GM19240 (cell line): ENCODE measurements at regions not wholly inside any gene's neighbourhood (a gene's known extent, or its start where the extent isn't known, plus 50 kb on each side); places are given as distances from the start of the nearest gene placed in this dataset.

Experiments
- DNase-seq: peaks from one replicate; pipeline ENCODE4 v3.0.0; 2011; ENCODE audit warnings: low spot score; ENCODE audit not compliant: insufficient read length

DNA sequence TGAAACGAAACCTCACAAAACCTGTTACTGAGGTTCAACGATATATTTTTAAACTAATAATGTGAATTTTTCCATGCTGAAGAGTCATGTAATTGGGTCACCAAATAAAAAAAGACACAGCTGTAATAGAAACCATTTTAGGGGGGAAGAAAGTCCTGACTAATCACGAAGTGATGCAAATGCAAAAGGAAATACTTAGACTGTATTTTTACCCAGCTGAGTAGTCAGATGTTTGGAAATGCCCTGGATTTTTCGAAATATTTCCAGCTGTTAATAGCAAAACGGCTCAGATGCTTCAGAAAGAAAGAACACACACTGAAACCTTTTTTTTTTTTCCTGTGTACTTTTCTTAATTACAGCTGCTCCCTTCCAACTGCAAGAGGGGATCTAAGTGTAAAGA, 210.3 kb downstream of the SETD4 start:
- DNase-seq = no peak

- no peak for DNase-seq
Measured at GRCh38 chr21:35849144-35849543, 211.2 kb downstream of the SETD4 start.

GRCh38 chr21:35843911-35844667, 216.2 kb downstream of the SETD4 start:
- no peak for DNase-seq

GRCh38 chr21:35840949-35841348, 219.4 kb downstream of the SETD4 start:
- DNase-seq = no peak

DNA sequence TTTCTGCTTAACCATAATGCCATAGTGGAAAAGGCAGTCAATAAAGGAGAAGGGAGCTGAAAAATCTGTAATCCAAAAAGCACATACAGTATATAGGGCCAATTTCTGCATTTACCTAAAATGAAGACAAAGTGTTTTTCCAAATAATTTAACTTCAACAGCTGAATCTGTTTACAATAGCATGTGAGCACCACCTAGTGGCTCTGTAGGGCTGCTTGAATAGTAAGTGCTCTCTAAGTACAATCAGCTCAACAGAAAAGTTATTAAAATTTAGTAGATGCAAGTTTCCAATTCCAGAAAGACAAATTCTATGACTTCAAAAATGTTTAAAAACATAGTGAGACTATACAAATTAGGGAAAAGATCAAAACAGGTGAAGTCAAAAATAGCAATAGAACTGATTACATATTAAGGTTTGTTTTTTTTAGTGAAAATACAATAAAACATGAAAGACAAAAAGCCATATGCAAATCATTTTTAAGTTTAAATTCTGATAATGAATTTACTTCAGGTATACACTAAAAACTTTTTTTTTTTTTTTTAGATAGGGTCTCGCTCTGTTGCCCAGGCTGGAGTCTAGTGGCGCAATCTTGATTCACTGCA, 220.0 kb downstream of the SETD4 start:
- DNase-seq = no peak

DNA sequence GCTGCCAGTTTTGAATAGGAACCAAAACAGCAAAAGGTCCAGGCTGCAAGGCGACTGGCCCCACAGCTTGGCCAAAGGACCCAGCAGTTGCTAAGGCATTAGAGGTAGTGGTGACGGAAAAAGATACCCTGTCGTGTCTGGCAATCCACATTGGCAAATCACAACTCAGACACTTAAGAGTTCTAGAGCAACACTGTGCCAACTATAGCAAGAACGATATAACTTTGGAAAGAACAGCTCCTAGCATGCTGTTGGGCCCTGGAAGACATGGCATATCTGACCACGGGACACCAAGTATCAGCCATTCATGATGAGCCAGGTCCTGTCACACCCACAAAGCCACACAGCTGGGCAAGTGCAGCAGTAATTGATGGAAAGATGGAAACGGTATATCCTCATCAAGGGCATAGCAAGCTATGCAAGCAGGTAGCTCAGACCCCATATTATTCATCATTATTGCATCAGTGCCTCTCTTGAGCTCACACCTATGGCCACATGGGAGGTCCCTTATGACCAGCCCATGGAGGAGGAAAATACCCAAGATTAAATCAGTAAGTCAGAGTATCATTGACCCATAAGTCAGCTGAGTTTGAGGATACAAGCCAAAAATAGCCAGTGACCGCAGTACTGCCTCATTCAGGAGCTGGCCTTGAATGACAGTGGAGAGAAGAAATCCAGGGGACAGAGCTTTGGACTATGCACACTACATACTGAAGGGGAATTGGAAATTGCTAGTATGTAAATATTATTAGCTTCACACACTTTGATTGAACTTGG, 221.2 kb downstream of the SETD4 start:
- DNase-seq = no peak

DNA sequence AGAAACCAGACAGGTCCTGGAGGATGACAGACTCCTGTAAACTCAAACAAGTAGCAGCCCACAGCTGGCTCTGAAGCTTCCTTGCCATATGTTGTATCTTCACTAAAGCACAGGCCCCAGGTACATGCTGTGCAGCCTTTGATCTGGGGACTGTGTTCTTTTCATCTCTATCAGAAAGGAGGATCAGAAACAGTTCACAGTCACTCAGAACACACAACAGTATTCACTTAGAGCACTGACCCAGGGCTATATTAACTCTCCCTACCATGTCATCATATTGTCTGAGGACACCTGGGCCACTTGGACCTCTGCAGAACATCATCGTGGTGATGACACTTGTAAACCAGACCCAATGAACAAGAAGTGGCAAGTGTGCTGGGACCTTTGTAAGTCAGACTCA, 222.0 kb downstream of the SETD4 start:
- DNase-seq = no peak

GRCh38 chr21:35833991-35834390, 226.3 kb downstream of the SETD4 start:
- no peak for DNase-seq

- DNase-seq = no peak
Measured at GRCh38 chr21:35833388-35833787, 226.9 kb downstream of the SETD4 start.

- no peak for DNase-seq
Measured at GRCh38 chr21:35831230-35831629, 229.1 kb downstream of the SETD4 start.

DNA sequence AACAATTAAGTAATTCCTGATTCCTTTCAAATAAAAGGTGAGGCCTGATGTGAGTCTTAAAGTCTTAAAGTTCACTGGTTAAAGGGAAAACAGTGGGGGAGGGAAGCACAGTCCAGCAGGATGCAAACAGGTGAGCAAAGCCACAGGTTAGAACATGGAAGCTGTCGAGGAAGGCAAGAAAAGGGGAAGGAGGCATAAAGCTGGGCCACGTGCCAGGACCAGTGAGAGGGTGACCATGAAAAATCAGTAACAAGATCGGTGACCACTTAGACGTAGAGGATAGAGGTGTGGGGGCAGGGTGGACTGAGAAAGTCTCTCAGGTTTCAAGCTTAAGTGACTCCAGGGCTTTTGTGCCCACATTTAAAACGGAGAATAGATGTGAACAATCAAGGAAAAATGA, 231.3 kb downstream of the SETD4 start:
- DNase-seq = no peak

DNA sequence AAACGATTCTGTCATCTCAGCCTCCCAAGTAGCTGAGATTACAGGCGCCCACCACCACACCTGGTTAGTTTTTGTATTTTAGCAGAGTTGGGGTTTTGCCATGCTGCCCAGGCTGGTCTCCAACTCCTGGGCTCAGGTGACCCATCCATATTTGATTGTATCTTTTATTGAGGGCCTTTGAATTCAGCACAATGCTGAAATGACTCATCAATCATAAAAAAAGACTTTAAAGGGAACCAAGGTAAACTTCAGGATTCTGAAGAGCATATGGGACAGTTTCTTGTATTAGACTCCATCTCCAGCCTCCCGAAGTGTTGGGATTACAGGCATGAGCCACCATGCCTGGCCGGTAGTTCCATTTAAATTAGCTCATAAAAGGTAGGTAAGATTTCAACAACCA, 232.2 kb downstream of the SETD4 start:
- DNase-seq = no peak

- no peak for DNase-seq
Measured at GRCh38 chr21:35827004-35827403, 233.3 kb downstream of the SETD4 start.

DNA sequence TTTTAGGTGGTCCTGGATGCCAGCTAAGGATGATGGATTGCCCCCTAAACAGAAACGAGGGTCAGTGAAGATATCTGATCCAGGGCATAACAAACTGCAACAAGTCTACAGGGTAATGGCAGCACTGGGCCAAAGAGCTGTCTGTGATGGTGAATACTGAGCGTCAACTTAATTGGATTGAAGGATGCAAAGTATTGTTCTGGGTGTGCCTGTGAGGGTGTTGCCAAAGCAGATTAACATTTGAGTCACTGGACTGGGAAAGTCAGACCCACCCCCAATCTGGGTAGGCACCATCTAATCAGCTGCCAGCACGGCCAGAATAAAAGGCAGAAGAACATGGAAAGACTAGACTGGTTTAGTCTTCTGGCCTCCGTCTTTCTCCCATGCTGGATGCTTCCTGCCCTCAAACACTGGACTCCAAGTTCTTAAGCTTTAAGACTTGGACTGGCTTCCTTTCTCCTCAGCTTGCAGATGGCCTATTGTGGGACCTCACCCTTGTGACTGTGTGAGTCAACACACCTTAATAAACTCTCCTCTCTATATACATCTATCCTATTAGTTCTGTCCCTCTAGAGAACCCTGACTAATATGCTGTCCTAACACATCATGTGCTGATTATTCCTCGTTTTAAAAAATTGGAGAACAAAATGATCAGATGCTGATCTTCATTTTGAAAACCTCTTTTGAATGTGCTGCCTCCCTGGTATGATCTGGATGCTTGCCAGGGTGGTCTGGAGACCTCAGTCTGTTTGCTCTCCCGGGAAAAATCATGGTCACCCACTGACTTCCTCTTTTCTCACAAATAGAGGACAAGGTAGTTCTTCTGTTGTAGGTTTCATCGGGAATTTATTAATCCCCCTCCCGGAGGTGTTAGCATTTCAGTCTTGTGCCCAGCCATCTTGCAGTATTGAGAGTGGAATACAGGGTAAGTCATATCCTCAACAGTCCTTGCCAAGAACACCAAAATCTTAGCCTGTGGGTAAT, 234.7 kb downstream of the SETD4 start:
- no peak for DNase-seq

DNA sequence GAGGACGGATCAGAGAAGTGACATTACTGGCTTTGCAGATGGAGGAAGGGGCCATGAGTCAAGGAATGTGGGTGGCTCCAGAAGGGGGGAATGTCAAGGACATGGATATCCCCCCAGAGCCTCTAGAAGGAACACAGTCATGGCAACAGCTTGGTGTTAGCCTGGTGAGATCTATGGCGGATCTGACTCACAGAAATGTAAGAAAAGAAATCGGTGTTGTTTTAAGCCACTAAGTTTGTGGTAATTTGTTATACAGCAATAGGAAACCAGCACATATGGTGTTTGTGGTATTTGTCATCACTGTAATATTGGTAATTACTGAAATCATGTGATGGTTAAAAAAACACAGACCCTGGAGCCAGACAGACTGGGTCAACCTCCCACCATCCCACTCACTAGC, 236.2 kb downstream of the SETD4 start:
- DNase-seq = no peak

DNA sequence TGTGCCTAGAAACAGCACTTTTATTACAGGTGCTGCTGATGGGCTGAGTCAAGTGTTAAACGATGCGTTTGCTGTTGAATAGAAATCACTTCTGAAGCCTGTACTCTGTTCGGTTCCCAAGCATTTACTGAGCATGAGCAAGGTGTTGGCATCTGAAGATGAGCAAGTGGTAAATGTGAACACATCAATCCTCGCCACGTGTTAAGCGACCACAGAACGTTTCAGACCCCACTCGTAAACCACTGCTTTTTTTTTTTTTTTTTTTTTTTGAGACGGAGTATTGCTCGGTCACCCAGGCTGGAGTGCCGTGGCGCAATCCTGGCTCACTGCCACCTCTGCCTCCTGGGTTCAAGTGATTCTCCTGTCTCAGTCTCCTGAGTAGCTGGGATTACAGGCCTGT, 241.2 kb downstream of the SETD4 start:
- DNase-seq = no peak

DNA sequence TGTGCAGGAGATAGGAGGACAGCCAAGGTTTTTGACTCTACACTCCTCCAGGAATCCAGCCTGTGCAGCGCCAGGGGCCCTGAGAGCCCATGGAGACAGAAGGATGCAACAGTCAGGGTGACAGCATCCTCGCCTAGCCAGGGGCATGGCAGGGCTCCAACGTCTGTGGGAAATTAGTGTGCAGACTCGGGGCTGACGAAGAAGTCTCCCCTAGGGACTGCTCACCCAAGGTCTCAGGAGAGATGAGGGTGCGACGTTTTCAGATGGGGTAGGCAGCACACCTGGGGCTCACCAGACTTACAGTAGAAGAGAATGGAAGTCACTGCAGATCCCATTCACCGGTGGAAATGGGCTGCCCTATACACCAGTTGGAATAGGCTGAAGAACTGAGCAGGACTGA, 241.7 kb downstream of the SETD4 start:
- no peak for DNase-seq

DNA sequence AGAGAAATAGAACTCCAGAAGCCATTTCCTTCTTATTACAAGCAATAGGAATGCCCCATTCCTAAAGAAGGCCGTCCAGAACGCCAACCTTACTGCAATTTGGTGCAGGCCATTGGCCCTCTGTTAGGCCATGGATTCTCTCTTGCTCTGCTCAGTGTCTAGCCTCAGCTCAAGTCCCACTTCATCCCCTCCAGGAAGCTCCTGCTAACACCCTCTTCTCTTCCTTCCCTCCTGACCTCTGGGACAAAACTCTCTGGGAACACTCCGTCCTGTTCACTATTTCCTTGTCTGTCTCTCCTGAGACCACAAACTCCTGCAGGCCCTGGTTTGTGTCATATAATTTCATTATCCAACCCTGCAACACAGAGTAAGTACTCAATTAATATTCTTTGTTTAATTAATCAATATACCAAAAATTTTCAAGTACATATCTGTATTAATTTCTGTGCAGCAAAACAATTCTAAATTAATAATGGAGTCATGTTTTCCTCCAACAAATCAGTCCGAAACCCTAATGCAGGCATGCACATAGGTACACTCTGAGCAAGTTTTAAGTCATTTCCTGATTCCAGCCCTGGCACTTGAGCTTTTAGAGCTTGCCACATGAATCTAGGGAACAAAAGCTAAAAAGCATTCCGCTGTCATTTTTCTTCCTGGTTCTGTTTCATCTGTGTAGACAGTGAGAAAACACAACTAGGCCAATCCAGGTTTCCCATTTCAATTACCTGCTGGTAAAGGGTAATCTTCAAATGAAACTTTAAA, 245.3 kb downstream of the SETD4 start:
- DNase-seq = no peak

GRCh38 chr21:35812679-35813078, 247.6 kb downstream of the SETD4 start:
- DNase-seq = no peak

- no peak for DNase-seq
Measured at GRCh38 chr21:35811191-35811806, 249.0 kb downstream of the SETD4 start.
